Stimulated activated CD4-positive, alpha-beta T cell treated with anti-CD3 and anti-CD28 coated beads, TNF-alpha, amount 100 ng/mL, for 4 hours (primary cell): ENCODE measurements at regions not wholly inside any gene's neighbourhood (a gene's known extent, or its start where the extent isn't known, plus 50 kb on each side); places are given as distances from the start of the nearest gene placed in this dataset.

Experiments
- DNase-seq, 3 experiments: peaks; one replicate each; pipeline ENCODE4 v3.0.0-alpha.2; 2020; ENCODE audit warnings: low read depth in 3 of 3

- peak; percentile 59 to 69 (median 66) for DNase-seq
Observed at GRCh38 chr12:107320033-107320928, 226.9 kb upstream of the CRY1 start.

- peak; percentile 43 to 58 (median 53) for DNase-seq
Observed at GRCh38 chr12:107320929-107321631, 227.7 kb upstream of the CRY1 start.

GRCh38 chr12:107322063-107322462 is 228.7 kb upstream of the CRY1 start:
- DNase-seq, result no peak

- DNase-seq, result no peak
Observed at GRCh38 chr12:107325075-107325608, 231.8 kb upstream of the CRY1 start.

- no peak for DNase-seq
Observed at GRCh38 chr12:107326237-107326636, 232.9 kb upstream of the CRY1 start.

GRCh38 chr12:107327651-107328182 is 234.4 kb upstream of the CRY1 start:
- no peak for DNase-seq

GRCh38 chr12:107328442-107329133 is 235.2 kb upstream of the CRY1 start:
- no peak for DNase-seq

- DNase-seq, result no peak
Observed at GRCh38 chr12:107329569-107330324, 236.4 kb upstream of the CRY1 start.

- no peak for DNase-seq
Observed at GRCh38 chr12:107330831-107331431, 237.6 kb upstream of the CRY1 start.

GRCh38 chr12:107331471-107331870 is 238.1 kb upstream of the CRY1 start:
- DNase-seq, result no peak

- DNase-seq, result no peak
Observed at GRCh38 chr12:107331912-107332311, 238.6 kb upstream of the CRY1 start.

- DNase-seq, result no peak
Observed at GRCh38 chr12:107332743-107333142, 239.4 kb upstream of the CRY1 start.

- DNase-seq, result no peak
Observed at GRCh38 chr12:107335802-107336570, 242.6 kb upstream of the CRY1 start.

- no peak for DNase-seq
Observed at GRCh38 chr12:107336695-107337094, 243.3 kb upstream of the CRY1 start.

GRCh38 chr12:107337346-107338095 is 244.2 kb upstream of the CRY1 start:
- no peak for DNase-seq

GRCh38 chr12:107339487-107339886 is 246.1 kb upstream of the CRY1 start:
- DNase-seq, result no peak

- no peak for DNase-seq
Observed at GRCh38 chr12:107339932-107340331, 246.6 kb upstream of the CRY1 start.

GRCh38 chr12:107340898-107341297 is 247.5 kb upstream of the CRY1 start:
- DNase-seq, result no peak
